ENCODE measurements at regions not wholly inside any gene's neighbourhood (a gene's known extent, or its start where the extent isn't known, plus 50 kb on each side); places are given as distances from the start of the nearest gene placed in this dataset.

- Mint-ChIP-seq H3K4me3 (ENCODE audit: unreplicated experiment) (no peak overlapping the region), H3K36me3 (ENCODE audit: low read depth, unreplicated experiment) (no peaks in the 10 kb centered on the region), H3K27ac (ENCODE audit: unreplicated experiment) (no peak overlapping the region), H3K27me3 (ENCODE audit: low read depth, unreplicated experiment) (no peaks in the 10 kb centered on the region), H3K4me1 (ENCODE audit: low read depth, unreplicated experiment) (no peaks in the 10 kb centered on the region), H3K9me3 (ENCODE audit: unreplicated experiment) (no peaks in the 10 kb centered on the region)
- TF ChIP-seq CTCF (IDR thresholded peaks at IDR 0.05; ENCODE audit: insufficient read depth, low read depth, low read length) (no peak), EZH2 (IDR thresholded peaks at IDR 0.05; ENCODE audit: insufficient read depth, low read length) (no peak)
- DNase-seq (ENCODE audit: low read depth) (no peak), FAIRE-seq (no peak)
- no peaks in the 10 kb centered on the region for H3K79me2 ChIP-seq (ENCODE audit: insufficient read depth, low read length)
- no peaks in the 10 kb centered on the region for H3K36me3 ChIP-seq (ENCODE audit: insufficient read depth, low read length)
- H3K9ac ChIP-seq (ENCODE audit: low read length): no peak overlapping the region
- H3K4me2 ChIP-seq (ENCODE audit: low read length): no peak overlapping the region
- H4K20me1 ChIP-seq (ENCODE audit: insufficient read depth, low read length): no peaks in the 10 kb centered on the region
- no peaks in the 10 kb centered on the region for H3K27me3 ChIP-seq (ENCODE audit: insufficient read depth, low read length)
- H3K9me3 ChIP-seq (ENCODE audit: insufficient read depth, low read depth, low read length): peaks cover 2% of the 10 kb centered on the region
- H3K4me3 ChIP-seq (ENCODE audit: insufficient read depth, low read depth, low read length): no peak overlapping the region
- no peak overlapping the region for H3K27ac ChIP-seq (ENCODE audit: low read depth, low read length)
- no peak overlapping the region for H2AFZ ChIP-seq (ENCODE audit: low read depth, low read length)
- H3K4me1 ChIP-seq (ENCODE audit: insufficient read depth, low read length): no peaks in the 10 kb centered on the region
Observed at GRCh38 chr1:58119971-58120370, 426.6 kb downstream of the OMA1 start.

- peaks cover 2% of the 10 kb centered on the region for H3K9me3 ChIP-seq (ENCODE audit: insufficient read depth, low read depth, low read length)
- Mint-ChIP-seq H3K27ac (ENCODE audit: unreplicated experiment) (no peak overlapping the region), H3K4me3 (ENCODE audit: unreplicated experiment) (no peak overlapping the region), H3K36me3 (ENCODE audit: low read depth, unreplicated experiment) (no peaks in the 10 kb centered on the region), H3K9me3 (ENCODE audit: unreplicated experiment) (peaks cover 4% of the 10 kb centered on the region), H3K27me3 (ENCODE audit: low read depth, unreplicated experiment) (peaks cover 2% of the 10 kb centered on the region), H3K4me1 (ENCODE audit: low read depth, unreplicated experiment) (no peaks in the 10 kb centered on the region)
- H3K4me1 ChIP-seq (ENCODE audit: insufficient read depth, low read length): no peaks in the 10 kb centered on the region
- no peaks in the 10 kb centered on the region for H3K27me3 ChIP-seq (ENCODE audit: insufficient read depth, low read length)
- DNase-seq (ENCODE audit: low read depth) (no peak), FAIRE-seq (no peak)
- TF ChIP-seq CTCF (IDR thresholded peaks at IDR 0.05; ENCODE audit: insufficient read depth, low read depth, low read length): no peak
- no peak for TF ChIP-seq EZH2 (IDR thresholded peaks at IDR 0.05; ENCODE audit: insufficient read depth, low read length)
- no peak overlapping the region for H3K27ac ChIP-seq (ENCODE audit: low read depth, low read length)
- H3K9ac ChIP-seq (ENCODE audit: low read length): no peak overlapping the region
- H3K4me2 ChIP-seq (ENCODE audit: low read length): no peak overlapping the region
- no peaks in the 10 kb centered on the region for H3K36me3 ChIP-seq (ENCODE audit: insufficient read depth, low read length)
- no peaks in the 10 kb centered on the region for H3K79me2 ChIP-seq (ENCODE audit: insufficient read depth, low read length)
- no peaks in the 10 kb centered on the region for H4K20me1 ChIP-seq (ENCODE audit: insufficient read depth, low read length)
- no peak overlapping the region for H2AFZ ChIP-seq (ENCODE audit: low read depth, low read length)
- no peak overlapping the region for H3K4me3 ChIP-seq (ENCODE audit: insufficient read depth, low read depth, low read length)
Observed at GRCh38 chr1:58116284-58116683, 430.2 kb downstream of the OMA1 start.

GRCh38 chr1:58109646-58110200, 436.8 kb downstream of the OMA1 start:
- Mint-ChIP-seq H3K4me1 (ENCODE audit: low read depth, unreplicated experiment) (no peaks in the 10 kb centered on the region), H3K27ac (ENCODE audit: unreplicated experiment) (no peak overlapping the region), H3K4me3 (ENCODE audit: unreplicated experiment) (no peak overlapping the region), H3K9me3 (ENCODE audit: unreplicated experiment) (peaks cover 3% of the 10 kb centered on the region), H3K36me3 (ENCODE audit: low read depth, unreplicated experiment) (no peaks in the 10 kb centered on the region), H3K27me3 (ENCODE audit: low read depth, unreplicated experiment) (peaks cover 2% of the 10 kb centered on the region)
- no peaks in the 10 kb centered on the region for H3K79me2 ChIP-seq (ENCODE audit: insufficient read depth, low read length)
- H2AFZ ChIP-seq (ENCODE audit: low read depth, low read length): no peak overlapping the region
- H3K9ac ChIP-seq (ENCODE audit: low read length): no peak overlapping the region
- no peak overlapping the region for H3K27ac ChIP-seq (ENCODE audit: low read depth, low read length)
- no peak for FAIRE-seq
- no peaks in the 10 kb centered on the region for H3K4me1 ChIP-seq (ENCODE audit: insufficient read depth, low read length)
- TF ChIP-seq EZH2 (IDR thresholded peaks at IDR 0.05; ENCODE audit: insufficient read depth, low read length): no peak
- no peak for TF ChIP-seq CTCF (IDR thresholded peaks at IDR 0.05; ENCODE audit: insufficient read depth, low read depth, low read length)
- H3K27me3 ChIP-seq (ENCODE audit: insufficient read depth, low read length): no peaks in the 10 kb centered on the region
- no peaks in the 10 kb centered on the region for H4K20me1 ChIP-seq (ENCODE audit: insufficient read depth, low read length)
- H3K36me3 ChIP-seq (ENCODE audit: insufficient read depth, low read length): no peaks in the 10 kb centered on the region
- no peak for DNase-seq (ENCODE audit: low read depth)
- H3K4me2 ChIP-seq (ENCODE audit: low read length): no peak overlapping the region
- no peak overlapping the region for H3K4me3 ChIP-seq (ENCODE audit: insufficient read depth, low read depth, low read length)
- no peaks in the 10 kb centered on the region for H3K9me3 ChIP-seq (ENCODE audit: insufficient read depth, low read depth, low read length)

Measured in astrocyte (in vitro differentiated cells and primary cell).